A549 (cell line): ENCODE measurements at regions not wholly inside any gene's neighbourhood (a gene's known extent, or its start where the extent isn't known, plus 50 kb on each side); places are given as distances from the start of the nearest gene placed in this dataset.

Experiments used
- ATAC-seq, 2 experiments: fragments of 200-7000 bp in 1 of 2; fragments of >200 bp in 1 of 2; cut with Nextera tagmentation in 1 of 2; cut with Tn5 transposase in 1 of 2; 3 replicates each; pipeline versions ENCODE4 v1.8.0 to v1.9.1; 2018 to 2020; ENCODE audit warnings: mild to moderate bottlenecking in 1 of 2, moderate library complexity in 1 of 2
- CTCF ChIA-PET: fragments of 300-600 bp; sonication (Branson Sonifier 250); formaldehyde crosslinking; extraction: SDS; loops from one replicate; lab custom pipeline; 2021; ENCODE audit warnings: antibody characterized with exemption, inconsistent platforms; lab: Yijun Ruan, JAX
- POLR2A ChIA-PET: fragments of 350-600 bp; formaldehyde crosslinking; extraction: SDS; loops from one replicate; lab custom pipeline; 2021; ENCODE audit warnings: antibody characterized with exemption, inconsistent platforms; lab: Yijun Ruan, JAX
- DNase-seq, 2 experiments: peaks; one replicate each; pipeline versions ENCODE4 v3.0.0 to v3.0.0-alpha.2; 2011 to 2016; ENCODE audit warnings: low read depth in 1 of 2, low spot score in 1 of 2
- FAIRE-seq: peaks from 2 replicates; lab custom pipeline; 2011; peaks lifted over from hg19 to GRCh38; lab: Jason Lieb, UNC
- H3K27ac ChIP-seq, 2 experiments: fragments of >200 bp; sonication (Bioruptor Twin); formaldehyde crosslinking; 3 replicates each; pipeline ENCODE4 v1.5.1; 2016 to 2017
- H3K4me1 ChIP-seq: fragments of >200 bp; sonication (Bioruptor Twin); formaldehyde crosslinking; 3 replicates; pipeline ENCODE4 v1.6.1; 2016
- H3K4me2 ChIP-seq: fragments of >200 bp; sonication (Bioruptor Twin); formaldehyde crosslinking; 3 replicates; pipeline ENCODE4 v1.6.1; 2016
- H3K4me3 ChIP-seq: fragments of >200 bp; sonication (Bioruptor Twin); formaldehyde crosslinking; 3 replicates; pipeline ENCODE4 v1.5.1; 2016
- H3K9me3 ChIP-seq: fragments of >200 bp; sonication (Bioruptor Twin); formaldehyde crosslinking; 3 replicates; pipeline ENCODE4 v1.6.1; 2016
- CHD4 ChIP-seq: fragments of 200-600 bp; sonication (generic); IDR thresholded peaks from 2 replicates; pipeline ENCODE4 v1.6.1; 2016; ENCODE audit warnings: antibody characterized with exemption, mild to moderate bottlenecking, borderline replicate concordance
- EP300 ChIP-seq, 2 experiments: fragments of >200 bp; sonication (Bioruptor Twin); formaldehyde crosslinking; IDR thresholded peaks; 2 replicates in 1 of 2; 3 replicates in 1 of 2; pipeline ENCODE4 v1.6.1; 2016 to 2017
- ESRRA ChIP-seq: fragments of 150-350 bp; IDR thresholded peaks from 2 replicates; pipeline ENCODE4 v1.6.1; 2014; ENCODE audit warnings: mild to moderate bottlenecking, low read length, borderline replicate concordance
- FOSL2 ChIP-seq, 2 experiments: fragments of 450-650 bp in 1 of 2; fragments of >200 bp in 1 of 2; sonication (Bioruptor Twin) in 1 of 2; formaldehyde crosslinking; IDR thresholded peaks; 2 replicates each; pipeline versions ENCODE4 v1.5.0 to v1.6.1; 2016 to 2020; ENCODE audit warnings: mild to moderate bottlenecking in 1 of 2, moderate library complexity in 1 of 2
- HOXA7 ChIP-seq: fragments of 250-450 bp; sonication (Bioruptor Pico); IDR thresholded peaks from 2 replicates; pipeline ENCODE4 v1.5.0; 2020; ENCODE audit warnings: mild to moderate bottlenecking, moderate library complexity
- JUN ChIP-seq, 2 experiments: fragments of >200 bp; sonication (Bioruptor Twin); formaldehyde crosslinking; IDR thresholded peaks; 2 replicates in 1 of 2; 3 replicates in 1 of 2; pipeline ENCODE4 v1.6.1; 2016 to 2017
- KDM5A ChIP-seq: fragments of 200-600 bp; sonication (generic); IDR thresholded peaks from 2 replicates; pipeline ENCODE4 v1.6.1; 2016; ENCODE audit warnings: antibody characterized with exemption, mild to moderate bottlenecking
- MYC ChIP-seq: IDR thresholded peaks from 2 replicates; pipeline ENCODE4 v1.6.1; 2012; ENCODE audit warnings: mild to moderate bottlenecking, inconsistent platforms, low read length, improper control_type of control experiment, borderline replicate concordance
- POLR2A ChIP-seq: IDR thresholded peaks from 2 replicates; pipeline ENCODE4 v1.6.1; 2012; ENCODE audit warnings: mild to moderate bottlenecking, low read length
- POLR2AphosphoS2 ChIP-seq: conservative IDR thresholded peaks from 2 replicates; pipeline ENCODE4 v1.6.1; 2012; ENCODE audit warnings: low read length, improper control_type of control experiment, inconsistent platforms
- RARB ChIP-seq: fragments of 250-450 bp; sonication (Bioruptor Pico); IDR thresholded peaks from 2 replicates; pipeline ENCODE4 v1.8.0; 2021; ENCODE audit warnings: mild to moderate bottlenecking, moderate library complexity
- SREBF2 ChIP-seq: fragments of 450-650 bp; IDR thresholded peaks from 2 replicates; pipeline ENCODE4 v1.6.1; 2014; ENCODE audit warnings: mild to moderate bottlenecking, moderate library complexity
- TFCP2L1 ChIP-seq: fragments of 250-450 bp; sonication (Bioruptor Pico); IDR thresholded peaks from 2 replicates; pipeline ENCODE4 v1.5.0; 2021; ENCODE audit warnings: mild to moderate bottlenecking
- ZFP36 ChIP-seq: fragments of 450-650 bp; IDR thresholded peaks from 2 replicates; pipeline ENCODE4 v1.6.1; 2014; ENCODE audit warnings: borderline replicate concordance; ENCODE audit not compliant: partially characterized antibody
- ZNF302 ChIP-seq: fragments of 250-450 bp; sonication (Bioruptor Pico); IDR thresholded peaks from 2 replicates; pipeline ENCODE4 v1.9.0; 2021; ENCODE audit warnings: inconsistent platforms, mild to moderate bottlenecking, moderate library complexity
- WGBS: methylation state at CpG from one replicate; pipeline ENCODE4 v1.1.6; 2017; ENCODE audit errors: missing lambda C conversion rate; 5-methylcytosine and 5-hydroxymethylcytosine counted together
- TF ChIP-seq, protein P1 (sequence below): fragments of >200 bp; sonication (Bioruptor Twin); formaldehyde crosslinking; IDR thresholded peaks from 2 replicates; pipeline ENCODE4 v1.6.1; 2016
- TF ChIP-seq, protein P2 (sequence below): fragments of 150-350 bp; IDR thresholded peaks from 2 replicates; pipeline ENCODE4 v1.6.1; 2014; ENCODE audit warnings: low read depth, mild to moderate bottlenecking, low read length
- TF ChIP-seq, protein P3 (sequence below): fragments of 250-450 bp; sonication (Bioruptor Pico); IDR thresholded peaks from 2 replicates; pipeline ENCODE4 v1.5.0; 2021; ENCODE audit warnings: mild to moderate bottlenecking, moderate library complexity, borderline replicate concordance
- TF ChIP-seq, protein P4 (sequence below): IDR thresholded peaks from 2 replicates; pipeline ENCODE4 v1.6.1; 2012; ENCODE audit warnings: low read depth, borderline replicate concordance
- TF ChIP-seq, protein P5 (sequence below): fragments of 450-650 bp; IDR thresholded peaks from 2 replicates; pipeline ENCODE4 v1.6.1; 2014; ENCODE audit warnings: antibody characterized with exemption
- TF ChIP-seq, protein P6 (sequence below): fragments of >200 bp; sonication (Bioruptor Twin); formaldehyde crosslinking; IDR thresholded peaks from 3 replicates; pipeline ENCODE4 v1.6.1; 2016

DNA sequence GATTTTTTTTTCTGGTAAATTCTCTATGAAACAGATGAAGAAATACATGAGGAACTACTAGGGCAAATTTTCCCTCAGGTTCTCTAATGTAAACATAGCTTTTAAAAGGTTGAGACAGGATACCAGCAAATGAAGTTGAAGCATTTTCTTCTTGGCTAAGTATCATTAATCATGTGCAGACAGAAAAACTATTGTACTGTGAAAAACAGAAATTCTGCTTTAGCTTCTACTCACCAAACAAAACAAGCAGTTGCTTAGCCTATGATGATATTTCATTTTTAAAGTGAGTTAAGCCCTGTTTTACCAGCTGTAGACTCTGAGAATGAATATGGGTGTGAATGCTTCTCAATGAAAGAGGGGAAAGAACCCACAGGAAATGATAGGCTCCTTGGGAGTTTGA, 358.9 kb downstream of the TRAM1L1 start:
- FAIRE-seq = no peak
- H3K4me3 ChIP-seq = no peak overlapping the region
- DNase-seq = no peak
- ChIA-PET POLR2A (no interaction called here), CTCF (no interaction called here)
- no peak overlapping the region for H3K4me2 ChIP-seq
- no peaks in the 10 kb centered on the region for H3K4me1 ChIP-seq
- no peaks in the 10 kb centered on the region for H3K9me3 ChIP-seq
- ATAC-seq = no peak
- H3K27ac ChIP-seq = no peak overlapping the region
- no peak for TF ChIP-seq ESRRA
- TF ChIP-seq KDM5A = no peak
- TF ChIP-seq, protein P1, sequence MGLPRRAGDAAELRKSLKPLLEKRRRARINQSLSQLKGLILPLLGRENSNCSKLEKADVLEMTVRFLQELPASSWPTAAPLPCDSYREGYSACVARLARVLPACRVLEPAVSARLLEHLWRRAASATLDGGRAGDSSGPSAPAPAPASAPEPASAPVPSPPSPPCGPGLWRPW = no peak
- TF ChIP-seq RARB = no peak
- TF ChIP-seq POLR2A = no peak
- no peak for TF ChIP-seq ZNF302
- TF ChIP-seq ZFP36 = no peak
- TF ChIP-seq TFCP2L1 (CRISPR knock-in tag) = no peak
- TF ChIP-seq JUN (IDR thresholded peaks at IDR 0.05) = no peak

DNA sequence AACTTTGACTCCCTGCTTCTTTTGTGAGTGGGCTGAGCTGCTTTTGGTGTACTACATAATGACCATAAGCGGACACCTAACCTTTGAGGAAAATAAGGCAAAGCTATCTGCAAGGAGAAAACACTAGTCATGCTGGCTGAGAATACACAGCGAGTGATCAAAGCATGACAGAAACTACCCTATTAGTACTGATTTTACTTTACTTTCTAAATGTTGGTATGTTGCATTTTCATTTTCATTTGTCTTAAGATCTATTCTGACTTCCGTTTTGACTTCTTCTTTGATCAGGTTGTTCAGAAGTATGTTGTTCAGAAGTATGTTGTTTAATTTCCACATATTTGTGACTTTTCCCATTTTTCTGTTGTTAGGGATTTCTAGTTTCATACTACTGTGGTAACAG, 361.1 kb downstream of the TRAM1L1 start:
- DNase-seq (no peak), ATAC-seq (no peak), FAIRE-seq (no peak)
- ChIA-PET CTCF (no interaction called here), POLR2A (no interaction called here)
- WGBS = 33% methylated on average over 3 of the region's 3 CpGs
- TF ChIP-seq HOXA7 (CRISPR knock-in tag) = no peak
- TF ChIP-seq POLR2AphosphoS2 = no peak
- no peak for TF ChIP-seq EP300 (IDR thresholded peaks at IDR 0.05)
- TF ChIP-seq, protein P2, sequence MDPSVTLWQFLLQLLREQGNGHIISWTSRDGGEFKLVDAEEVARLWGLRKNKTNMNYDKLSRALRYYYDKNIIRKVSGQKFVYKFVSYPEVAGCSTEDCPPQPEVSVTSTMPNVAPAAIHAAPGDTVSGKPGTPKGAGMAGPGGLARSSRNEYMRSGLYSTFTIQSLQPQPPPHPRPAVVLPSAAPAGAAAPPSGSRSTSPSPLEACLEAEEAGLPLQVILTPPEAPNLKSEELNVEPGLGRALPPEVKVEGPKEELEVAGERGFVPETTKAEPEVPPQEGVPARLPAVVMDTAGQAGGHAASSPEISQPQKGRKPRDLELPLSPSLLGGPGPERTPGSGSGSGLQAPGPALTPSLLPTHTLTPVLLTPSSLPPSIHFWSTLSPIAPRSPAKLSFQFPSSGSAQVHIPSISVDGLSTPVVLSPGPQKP = no peak
- no peak for TF ChIP-seq SREBF2
- TF ChIP-seq, protein P3, sequence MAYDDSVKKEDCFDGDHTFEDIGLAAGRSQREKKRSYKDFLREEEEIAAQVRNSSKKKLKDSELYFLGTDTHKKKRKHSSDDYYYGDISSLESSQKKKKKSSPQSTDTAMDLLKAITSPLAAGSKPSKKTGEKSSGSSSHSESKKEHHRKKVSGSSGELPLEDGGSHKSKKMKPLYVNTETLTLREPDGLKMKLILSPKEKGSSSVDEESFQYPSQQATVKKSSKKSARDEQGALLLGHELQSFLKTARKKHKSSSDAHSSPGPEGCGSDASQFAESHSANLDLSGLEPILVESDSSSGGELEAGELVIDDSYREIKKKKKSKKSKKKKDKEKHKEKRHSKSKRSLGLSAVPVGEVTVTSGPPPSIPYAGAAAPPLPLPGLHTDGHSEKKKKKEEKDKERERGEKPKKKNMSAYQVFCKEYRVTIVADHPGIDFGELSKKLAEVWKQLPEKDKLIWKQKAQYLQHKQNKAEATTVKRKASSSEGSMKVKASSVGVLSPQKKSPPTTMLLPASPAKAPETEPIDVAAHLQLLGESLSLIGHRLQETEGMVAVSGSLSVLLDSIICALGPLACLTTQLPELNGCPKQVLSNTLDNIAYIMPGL (CRISPR knock-in tag) = no peak
- TF ChIP-seq, protein P4, sequence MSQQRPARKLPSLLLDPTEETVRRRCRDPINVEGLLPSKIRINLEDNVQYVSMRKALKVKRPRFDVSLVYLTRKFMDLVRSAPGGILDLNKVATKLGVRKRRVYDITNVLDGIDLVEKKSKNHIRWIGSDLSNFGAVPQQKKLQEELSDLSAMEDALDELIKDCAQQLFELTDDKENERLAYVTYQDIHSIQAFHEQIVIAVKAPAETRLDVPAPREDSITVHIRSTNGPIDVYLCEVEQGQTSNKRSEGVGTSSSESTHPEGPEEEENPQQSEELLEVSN = no peak
- TF ChIP-seq FOSL2 (IDR thresholded peaks at IDR 0.05) = no peak
- TF ChIP-seq FOSL2 (CRISPR knock-in tag; IDR thresholded peaks at IDR 0.05) = no peak
- TF ChIP-seq CHD4 = no peak
- TF ChIP-seq, protein P5, sequence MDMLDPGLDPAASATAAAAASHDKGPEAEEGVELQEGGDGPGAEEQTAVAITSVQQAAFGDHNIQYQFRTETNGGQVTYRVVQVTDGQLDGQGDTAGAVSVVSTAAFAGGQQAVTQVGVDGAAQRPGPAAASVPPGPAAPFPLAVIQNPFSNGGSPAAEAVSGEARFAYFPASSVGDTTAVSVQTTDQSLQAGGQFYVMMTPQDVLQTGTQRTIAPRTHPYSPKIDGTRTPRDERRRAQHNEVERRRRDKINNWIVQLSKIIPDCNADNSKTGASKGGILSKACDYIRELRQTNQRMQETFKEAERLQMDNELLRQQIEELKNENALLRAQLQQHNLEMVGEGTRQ = no peak
- no peak for TF ChIP-seq MYC
- no peak for TF ChIP-seq KDM5A
- TF ChIP-seq, protein P1 = no peak
- TF ChIP-seq, protein P6, sequence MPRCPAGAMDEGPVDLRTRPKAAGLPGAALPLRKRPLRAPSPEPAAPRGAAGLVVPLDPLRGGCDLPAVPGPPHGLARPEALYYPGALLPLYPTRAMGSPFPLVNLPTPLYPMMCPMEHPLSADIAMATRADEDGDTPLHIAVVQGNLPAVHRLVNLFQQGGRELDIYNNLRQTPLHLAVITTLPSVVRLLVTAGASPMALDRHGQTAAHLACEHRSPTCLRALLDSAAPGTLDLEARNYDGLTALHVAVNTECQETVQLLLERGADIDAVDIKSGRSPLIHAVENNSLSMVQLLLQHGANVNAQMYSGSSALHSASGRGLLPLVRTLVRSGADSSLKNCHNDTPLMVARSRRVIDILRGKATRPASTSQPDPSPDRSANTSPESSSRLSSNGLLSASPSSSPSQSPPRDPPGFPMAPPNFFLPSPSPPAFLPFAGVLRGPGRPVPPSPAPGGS = no peak
- Histone ChIP-seq H3K27ac (no peak overlapping the region), H3K4me3 (no peak overlapping the region), H3K4me1 (no peaks in the 10 kb centered on the region), H3K4me2 (no peak overlapping the region), H3K9me3 (no peaks in the 10 kb centered on the region)
